GM12873 (cell line): ENCODE measurements at regions not wholly inside any gene's neighbourhood (a gene's known extent, or its start where the extent isn't known, plus 50 kb on each side); places are given as distances from the start of the nearest gene placed in this dataset.

Experiments
- CTCF ChIP-seq: IDR thresholded peaks from 2 replicates; pipeline ENCODE4 v1.5.1; 2012; ENCODE audit warnings: low read depth, mild to moderate bottlenecking, moderate library complexity, low read length, control low read depth; ENCODE audit not compliant: insufficient read depth; ENCODE audit errors: missing control alignments

- TF ChIP-seq CTCF = no peak
Observed at GRCh38 chr3:75300606-75301005, 363.5 kb upstream of the FRG2C start.

GRCh38 chr3:75303741-75304140, 360.4 kb upstream of the FRG2C start:
- TF ChIP-seq CTCF = no peak

GRCh38 chr3:75305901-75306300, 358.2 kb upstream of the FRG2C start:
- no peak for TF ChIP-seq CTCF

- no peak for TF ChIP-seq CTCF
Observed at GRCh38 chr3:75320369-75320768, 343.8 kb upstream of the FRG2C start.

- TF ChIP-seq CTCF = no peak
Observed at GRCh38 chr3:75321060-75321459, 343.1 kb upstream of the FRG2C start.

GRCh38 chr3:75325716-75326115, 338.4 kb upstream of the FRG2C start:
- no peak for TF ChIP-seq CTCF

- no peak for TF ChIP-seq CTCF
Observed at GRCh38 chr3:75327453-75327852, 336.7 kb upstream of the FRG2C start.
